ENCODE measurements at regions not wholly inside any gene's neighbourhood (a gene's known extent, or its start where the extent isn't known, plus 50 kb on each side); places are given as distances from the start of the nearest gene placed in this dataset.

GRCh38 chr7:54161621-54162020, 380.6 kb upstream of the VSTM2A start:
- Histone ChIP-seq H3K4me1 (replicated peaks in 1 of 2) (no peaks in the 10 kb centered on the region), H3K9me3 (replicated peaks in 1 of 3) (no peaks in the 10 kb centered on the region), H3K27ac (no peak overlapping the region), H3K27me3 (no peaks in the 10 kb centered on the region), H3K36me3 (replicated peaks in 1 of 2) (no peaks in the 10 kb centered on the region), H3K4me3 (no peak overlapping the region)
- TF ChIP-seq POLR2A (IDR thresholded peaks at IDR 0.05), result no peak
- TF ChIP-seq CTCF (IDR thresholded peaks at IDR 0.05), result no peak
- intact Hi-C loops (cut with DNase I), result no loop called here
- no peak for DNase-seq
- WGBS, 4 donors, result 73 to 87% (median 77%) methylated on average over 4 of the region's 4 CpGs

- intact Hi-C loops (cut with DNase I), result no loop called here
- H3K27ac ChIP-seq, result no peak overlapping the region
- H3K4me1 ChIP-seq (replicated peaks in 1 of 2), result no peaks in the 10 kb centered on the region
- H3K36me3 ChIP-seq (replicated peaks in 1 of 2), result no peaks in the 10 kb centered on the region
- no peak for DNase-seq
- no peaks in the 10 kb centered on the region for H3K27me3 ChIP-seq
- H3K4me3 ChIP-seq, result no peak overlapping the region
- WGBS, 4 donors, result 57 to 71% (median 68%) methylated on average over 4 of the region's 4 CpGs
- H3K9me3 ChIP-seq (replicated peaks in 1 of 3), result no peaks in the 10 kb centered on the region
- TF ChIP-seq CTCF (IDR thresholded peaks at IDR 0.05) (no peak), POLR2A (IDR thresholded peaks at IDR 0.05) (no peak)
These were observed 375.8 kb upstream of the VSTM2A start for GRCh38 chr7:54166419-54166818.

GRCh38 chr7:54179321-54180029, 362.7 kb upstream of the VSTM2A start:
- no peaks in the 10 kb centered on the region for H3K27me3 ChIP-seq
- H3K4me3 ChIP-seq, result no peak overlapping the region
- H3K27ac ChIP-seq, result no peak overlapping the region
- no peaks in the 10 kb centered on the region for H3K4me1 ChIP-seq (replicated peaks in 1 of 2)
- DNase-seq, result no peak
- WGBS, 4 donors, result 56 to 62% (median 57%) methylated on average over 3 of the region's 3 CpGs
- intact Hi-C loops (cut with DNase I), result no loop called here
- no peaks in the 10 kb centered on the region for H3K9me3 ChIP-seq (replicated peaks in 1 of 3)
- no peak for TF ChIP-seq CTCF (IDR thresholded peaks at IDR 0.05)
- no peak for TF ChIP-seq POLR2A (IDR thresholded peaks at IDR 0.05)
- no peaks in the 10 kb centered on the region for H3K36me3 ChIP-seq (replicated peaks in 1 of 2)

GRCh38 chr7:54180796-54181195, 361.4 kb upstream of the VSTM2A start:
- intact Hi-C loops (cut with DNase I), result no loop called here
- no peak for DNase-seq
- 60 to 88% (median 72%) methylated on average over 2 of the region's 2 CpGs for WGBS, 4 donors
- TF ChIP-seq CTCF (IDR thresholded peaks at IDR 0.05) (no peak), POLR2A (IDR thresholded peaks at IDR 0.05) (no peak)
- H3K36me3 ChIP-seq (replicated peaks in 1 of 2), result no peaks in the 10 kb centered on the region
- no peaks in the 10 kb centered on the region for H3K27me3 ChIP-seq
- H3K27ac ChIP-seq, result no peak overlapping the region
- no peaks in the 10 kb centered on the region for H3K4me1 ChIP-seq (replicated peaks in 1 of 2)
- H3K9me3 ChIP-seq (replicated peaks in 1 of 3), result no peaks in the 10 kb centered on the region
- H3K4me3 ChIP-seq, result no peak overlapping the region

Measured in adrenal gland (tissue), 9 donors.